ENCODE measurements at regions not wholly inside any gene's neighbourhood (a gene's known extent, or its start where the extent isn't known, plus 50 kb on each side); places are given as distances from the start of the nearest gene placed in this dataset.

GRCh38 chr7:41328131-41328530, 374.8 kb downstream of the INHBA start:
- Histone ChIP-seq H3K36me3 (ENCODE audit: insufficient read depth, low read length) (no peaks in the 10 kb centered on the region), H3K9me3 (ENCODE audit: low read length) (no peaks in the 10 kb centered on the region), H2AFZ (ENCODE audit: low read depth, low read length) (no peak overlapping the region), H3K4me1 (ENCODE audit: insufficient read depth, low read length) (no peaks in the 10 kb centered on the region), H3K27me3 (ENCODE audit: insufficient read depth, low read length) (no peaks in the 10 kb centered on the region), H3K4me3 (ENCODE audit: low read length) (no peak overlapping the region)

GRCh38 chr7:41326616-41327015, 376.3 kb downstream of the INHBA start:
- H3K4me1 ChIP-seq (ENCODE audit: insufficient read depth, low read length), result no peaks in the 10 kb centered on the region
- H3K9me3 ChIP-seq (ENCODE audit: low read length), result no peaks in the 10 kb centered on the region
- no peak overlapping the region for H3K4me3 ChIP-seq (ENCODE audit: low read length)
- H3K27me3 ChIP-seq (ENCODE audit: insufficient read depth, low read length), result no peaks in the 10 kb centered on the region
- H3K36me3 ChIP-seq (ENCODE audit: insufficient read depth, low read length), result no peaks in the 10 kb centered on the region
- H2AFZ ChIP-seq (ENCODE audit: low read depth, low read length), result no peak overlapping the region

GRCh38 chr7:41323806-41324205, 379.1 kb downstream of the INHBA start:
- no peak overlapping the region for H3K4me3 ChIP-seq (ENCODE audit: low read length)
- H2AFZ ChIP-seq (ENCODE audit: low read depth, low read length), result no peak overlapping the region
- no peaks in the 10 kb centered on the region for H3K27me3 ChIP-seq (ENCODE audit: insufficient read depth, low read length)
- H3K9me3 ChIP-seq (ENCODE audit: low read length), result no peaks in the 10 kb centered on the region
- no peaks in the 10 kb centered on the region for H3K4me1 ChIP-seq (ENCODE audit: insufficient read depth, low read length)
- H3K36me3 ChIP-seq (ENCODE audit: insufficient read depth, low read length), result no peaks in the 10 kb centered on the region

GRCh38 chr7:41319581-41319980, 383.3 kb downstream of the INHBA start:
- Histone ChIP-seq H3K9me3 (ENCODE audit: low read length) (peaks cover 2% of the 10 kb centered on the region), H3K4me1 (ENCODE audit: insufficient read depth, low read length) (no peaks in the 10 kb centered on the region), H3K27me3 (ENCODE audit: insufficient read depth, low read length) (no peaks in the 10 kb centered on the region), H2AFZ (ENCODE audit: low read depth, low read length) (no peak overlapping the region), H3K36me3 (ENCODE audit: insufficient read depth, low read length) (no peaks in the 10 kb centered on the region), H3K4me3 (ENCODE audit: low read length) (no peak overlapping the region)

GRCh38 chr7:41316410-41316809, 386.5 kb downstream of the INHBA start:
- Histone ChIP-seq H3K4me1 (ENCODE audit: insufficient read depth, low read length) (no peaks in the 10 kb centered on the region), H2AFZ (ENCODE audit: low read depth, low read length) (no peak overlapping the region), H3K27me3 (ENCODE audit: insufficient read depth, low read length) (no peaks in the 10 kb centered on the region), H3K36me3 (ENCODE audit: insufficient read depth, low read length) (no peaks in the 10 kb centered on the region), H3K9me3 (ENCODE audit: low read length) (peaks cover 2% of the 10 kb centered on the region), H3K4me3 (ENCODE audit: low read length) (no peak overlapping the region)

- Histone ChIP-seq H3K27me3 (ENCODE audit: insufficient read depth, low read length) (no peaks in the 10 kb centered on the region), H3K9me3 (ENCODE audit: low read length) (peaks cover 2% of the 10 kb centered on the region), H2AFZ (ENCODE audit: low read depth, low read length) (no peak overlapping the region), H3K4me1 (ENCODE audit: insufficient read depth, low read length) (no peaks in the 10 kb centered on the region), H3K36me3 (ENCODE audit: insufficient read depth, low read length) (no peaks in the 10 kb centered on the region), H3K4me3 (ENCODE audit: low read length) (no peak overlapping the region)
These were observed 387.1 kb downstream of the INHBA start for GRCh38 chr7:41315764-41316163.

GRCh38 chr7:41313171-41313570, 389.7 kb downstream of the INHBA start:
- Histone ChIP-seq H3K36me3 (ENCODE audit: insufficient read depth, low read length) (no peaks in the 10 kb centered on the region), H3K4me1 (ENCODE audit: insufficient read depth, low read length) (no peaks in the 10 kb centered on the region), H3K9me3 (ENCODE audit: low read length) (no peaks in the 10 kb centered on the region), H3K27me3 (ENCODE audit: insufficient read depth, low read length) (no peaks in the 10 kb centered on the region), H3K4me3 (ENCODE audit: low read length) (no peak overlapping the region), H2AFZ (ENCODE audit: low read depth, low read length) (no peak overlapping the region)

GRCh38 chr7:41312235-41312634, 390.7 kb downstream of the INHBA start:
- no peak overlapping the region for H3K4me3 ChIP-seq (ENCODE audit: low read length)
- H3K27me3 ChIP-seq (ENCODE audit: insufficient read depth, low read length), result no peaks in the 10 kb centered on the region
- H3K36me3 ChIP-seq (ENCODE audit: insufficient read depth, low read length), result no peaks in the 10 kb centered on the region
- no peaks in the 10 kb centered on the region for H3K4me1 ChIP-seq (ENCODE audit: insufficient read depth, low read length)
- no peaks in the 10 kb centered on the region for H3K9me3 ChIP-seq (ENCODE audit: low read length)
- H2AFZ ChIP-seq (ENCODE audit: low read depth, low read length), result no peak overlapping the region

- H3K4me1 ChIP-seq (ENCODE audit: insufficient read depth, low read length), result no peaks in the 10 kb centered on the region
- no peaks in the 10 kb centered on the region for H3K36me3 ChIP-seq (ENCODE audit: insufficient read depth, low read length)
- H3K27me3 ChIP-seq (ENCODE audit: insufficient read depth, low read length), result no peaks in the 10 kb centered on the region
- no peaks in the 10 kb centered on the region for H3K9me3 ChIP-seq (ENCODE audit: low read length)
- H3K4me3 ChIP-seq (ENCODE audit: low read length), result no peak overlapping the region
- H2AFZ ChIP-seq (ENCODE audit: low read depth, low read length), result no peak overlapping the region
These were observed 391.6 kb downstream of the INHBA start for GRCh38 chr7:41311301-41311700.

GRCh38 chr7:41306486-41306885, 396.4 kb downstream of the INHBA start:
- Histone ChIP-seq H2AFZ (ENCODE audit: low read depth, low read length) (no peak overlapping the region), H3K27me3 (ENCODE audit: insufficient read depth, low read length) (no peaks in the 10 kb centered on the region), H3K4me3 (ENCODE audit: low read length) (no peak overlapping the region), H3K9me3 (ENCODE audit: low read length) (no peaks in the 10 kb centered on the region), H3K4me1 (ENCODE audit: insufficient read depth, low read length) (no peaks in the 10 kb centered on the region), H3K36me3 (ENCODE audit: insufficient read depth, low read length) (no peaks in the 10 kb centered on the region)

GRCh38 chr7:41305001-41305400, 397.9 kb downstream of the INHBA start:
- H3K27me3 ChIP-seq (ENCODE audit: insufficient read depth, low read length), result no peaks in the 10 kb centered on the region
- no peaks in the 10 kb centered on the region for H3K36me3 ChIP-seq (ENCODE audit: insufficient read depth, low read length)
- H3K4me1 ChIP-seq (ENCODE audit: insufficient read depth, low read length), result no peaks in the 10 kb centered on the region
- no peak overlapping the region for H3K4me3 ChIP-seq (ENCODE audit: low read length)
- no peak overlapping the region for H2AFZ ChIP-seq (ENCODE audit: low read depth, low read length)
- H3K9me3 ChIP-seq (ENCODE audit: low read length), result no peaks in the 10 kb centered on the region

- no peak overlapping the region for H3K4me3 ChIP-seq (ENCODE audit: low read length)
- no peaks in the 10 kb centered on the region for H3K36me3 ChIP-seq (ENCODE audit: insufficient read depth, low read length)
- H3K4me1 ChIP-seq (ENCODE audit: insufficient read depth, low read length), result no peaks in the 10 kb centered on the region
- H2AFZ ChIP-seq (ENCODE audit: low read depth, low read length), result no peak overlapping the region
- no peaks in the 10 kb centered on the region for H3K27me3 ChIP-seq (ENCODE audit: insufficient read depth, low read length)
- H3K9me3 ChIP-seq (ENCODE audit: low read length), result no peaks in the 10 kb centered on the region
These were observed 399.2 kb downstream of the INHBA start for GRCh38 chr7:41303709-41304108.

- Histone ChIP-seq H3K36me3 (ENCODE audit: insufficient read depth, low read length) (no peaks in the 10 kb centered on the region), H3K4me3 (ENCODE audit: low read length) (no peak overlapping the region), H3K4me1 (ENCODE audit: insufficient read depth, low read length) (no peaks in the 10 kb centered on the region), H2AFZ (ENCODE audit: low read depth, low read length) (no peak overlapping the region), H3K9me3 (ENCODE audit: low read length) (no peaks in the 10 kb centered on the region), H3K27me3 (ENCODE audit: insufficient read depth, low read length) (no peaks in the 10 kb centered on the region)
These were observed 404.5 kb downstream of the INHBA start for GRCh38 chr7:41298409-41298808.

- no peaks in the 10 kb centered on the region for H3K27me3 ChIP-seq (ENCODE audit: insufficient read depth, low read length)
- H3K36me3 ChIP-seq (ENCODE audit: insufficient read depth, low read length), result no peaks in the 10 kb centered on the region
- no peaks in the 10 kb centered on the region for H3K9me3 ChIP-seq (ENCODE audit: low read length)
- no peak overlapping the region for H2AFZ ChIP-seq (ENCODE audit: low read depth, low read length)
- no peak overlapping the region for H3K4me3 ChIP-seq (ENCODE audit: low read length)
- H3K4me1 ChIP-seq (ENCODE audit: insufficient read depth, low read length), result no peaks in the 10 kb centered on the region
These were observed 405.7 kb downstream of the INHBA start for GRCh38 chr7:41297166-41297565.

Measured in neuron (in vitro differentiated cells).